ENCODE measurements at regions not wholly inside any gene's neighbourhood (a gene's known extent, or its start where the extent isn't known, plus 50 kb on each side); places are given as distances from the start of the nearest gene placed in this dataset.

GRCh38 chr6:14273191-14273590 lies 155.6 kb downstream of the CD83 start:
- no CpG with 5 or more reads among the region's 8 CpGs for WGBS (ENCODE audit: extremely low coverage, insufficient read length, low lambda C conversion rate)

More at GRCh38 chr6:14273191-14273590, 155.6 kb downstream of the CD83 start:
- DNase-seq: peak; percentile 73
- peaks cover 76% of the 10 kb centered on the region for H3K27me3 Mint-ChIP-seq (ENCODE audit: low read depth)
- no peak overlapping the region for H2BK15ac ChIP-seq (ENCODE audit: low read depth, low read length)
- H2AK5ac ChIP-seq (ENCODE audit: insufficient read length, low read length): no peak overlapping the region
- H2BK12ac ChIP-seq (ENCODE audit: insufficient read length, low read depth, low read length): no peak overlapping the region
- no peak overlapping the region for H2BK20ac ChIP-seq (ENCODE audit: low read depth, low read length, poor library complexity, severe bottlenecking)
- H3T11ph ChIP-seq (ENCODE audit: low read length): no peak overlapping the region
- H3K9ac ChIP-seq (ENCODE audit: extremely low read depth, insufficient read length, low read length): no peak overlapping the region
- H4K5ac ChIP-seq (ENCODE audit: insufficient read length, low read depth, low read length): no peak overlapping the region
- H4K8ac ChIP-seq (replicated peaks; ENCODE audit: insufficient read length, low read depth, low read length): no peak overlapping the region
- H3K4me1 Mint-ChIP-seq: peaks cover 27 to 58% of the 10 kb centered on the region in 2 experiments
- H3K27ac ChIP-seq (ENCODE audit: insufficient read length, low read depth, low read length): no peak overlapping the region
- no peak overlapping the region for H3K18ac ChIP-seq (ENCODE audit: insufficient read length, low read depth, low read length)
- no peak for TF ChIP-seq CTCF (conservative IDR thresholded peaks at IDR 0.05)
- H3K4ac ChIP-seq (ENCODE audit: low read depth, low read length): no peak overlapping the region
- no peaks in the 10 kb centered on the region; the same call in 1 of the 2 replicates for H3K27me3 ChIP-seq (ENCODE audit: insufficient read depth, low read length)
- H3K14ac ChIP-seq (ENCODE audit: insufficient read depth, low read length): no peak overlapping the region
- no peak overlapping the region for H3K27ac Mint-ChIP-seq
- H3K23ac ChIP-seq (ENCODE audit: insufficient read length, low read depth, low read length): no peak overlapping the region
- no peaks in the 10 kb centered on the region for H4K20me1 ChIP-seq (ENCODE audit: control insufficient read depth, insufficient read depth, insufficient read length)
- H2AFZ ChIP-seq (ENCODE audit: low read length): no peak overlapping the region
- no peaks in the 10 kb centered on the region for H3K79me1 ChIP-seq (ENCODE audit: insufficient read depth, low read depth, low read length, poor library complexity, severe bottlenecking)
- H3K23me2 ChIP-seq (ENCODE audit: insufficient read length, low read depth, low read length, poor library complexity, severe bottlenecking): no peaks in the 10 kb centered on the region
- no peak overlapping the region for H3K56ac ChIP-seq (ENCODE audit: insufficient read length, low read depth, low read length)
- H3K36me3 Mint-ChIP-seq (ENCODE audit: insufficient read depth in 1 of 3, low read depth in 3 of 3): peaks cover 6 to 10% (median 8%) of the 10 kb centered on the region in 3 experiments
- H3K9me3 Mint-ChIP-seq: peaks cover 7 to 14% of the 10 kb centered on the region in 2 experiments
- no peak overlapping the region for H3K4me3 Mint-ChIP-seq
- H2BK5ac ChIP-seq (ENCODE audit: insufficient read length, low read length): no peak overlapping the region
- H2BK120ac ChIP-seq (ENCODE audit: low read depth, low read length, poor library complexity, severe bottlenecking): no peak overlapping the region
- H3K9me3 ChIP-seq (ENCODE audit: control insufficient read depth, low read depth, low read length): no peaks in the 10 kb centered on the region
- peaks cover 8% of the 10 kb centered on the region; the same call in 1 of the 2 replicates for H3K4me1 ChIP-seq (ENCODE audit: insufficient read depth, low read length)
- no peak overlapping the region for H4K91ac ChIP-seq (ENCODE audit: insufficient read length, low read depth, low read length)
- no peaks in the 10 kb centered on the region for H3K79me2 ChIP-seq (ENCODE audit: insufficient read depth, low read length)
- no peak overlapping the region for H3K4me2 ChIP-seq (ENCODE audit: insufficient read depth, insufficient read length, low read length)
